ENCODE measurements at regions not wholly inside any gene's neighbourhood (a gene's known extent, or its start where the extent isn't known, plus 50 kb on each side); places are given as distances from the start of the nearest gene placed in this dataset.
"Not testable (repeated sequence)": the region's sequence is repeated elsewhere in the genome, so short reads cannot be mapped to it uniquely, and the experiment has no call there.

GRCh38 chr2:4915357-4915756 is 776.8 kb upstream of the SOX11 start:
- no peak for DNase-seq (ENCODE audit: low read depth in 2 of 2)

- no peak for DNase-seq (ENCODE audit: low read depth in 2 of 2)
Measured at GRCh38 chr2:4916094-4916493, 776.1 kb upstream of the SOX11 start.

GRCh38 chr2:4930704-4931103 is 761.5 kb upstream of the SOX11 start:
- DNase-seq (ENCODE audit: low read depth in 2 of 2): no peak

- DNase-seq (ENCODE audit: low read depth in 2 of 2): no peak
Measured at GRCh38 chr2:4931721-4932365, 760.3 kb upstream of the SOX11 start.

GRCh38 chr2:4935291-4935690 is 756.9 kb upstream of the SOX11 start:
- not testable (repeated sequence) for DNase-seq (ENCODE audit: low read depth in 2 of 2)

- no peak for DNase-seq (ENCODE audit: low read depth in 2 of 2)
Measured at GRCh38 chr2:4937550-4937949, 754.6 kb upstream of the SOX11 start.

GRCh38 chr2:4938206-4938605 is 754.0 kb upstream of the SOX11 start:
- no peak for DNase-seq (ENCODE audit: low read depth in 2 of 2)

GRCh38 chr2:4942441-4942840 is 749.7 kb upstream of the SOX11 start:
- DNase-seq (ENCODE audit: low read depth in 2 of 2): no peak

- DNase-seq (ENCODE audit: low read depth in 2 of 2): no peak
Measured at GRCh38 chr2:4947911-4948310, 744.3 kb upstream of the SOX11 start.

- no peak for DNase-seq (ENCODE audit: low read depth in 2 of 2)
Measured at GRCh38 chr2:4951368-4951767, 740.8 kb upstream of the SOX11 start.

GRCh38 chr2:4959219-4959618 is 733.0 kb upstream of the SOX11 start:
- DNase-seq (ENCODE audit: low read depth in 2 of 2): no peak

- no peak for DNase-seq (ENCODE audit: low read depth in 2 of 2)
Measured at GRCh38 chr2:4962419-4962818, 729.8 kb upstream of the SOX11 start.

GRCh38 chr2:4963106-4963505 is 729.1 kb upstream of the SOX11 start:
- DNase-seq (ENCODE audit: low read depth in 2 of 2): no peak

GRCh38 chr2:4964001-4964540 is 728.1 kb upstream of the SOX11 start:
- DNase-seq (ENCODE audit: low read depth in 2 of 2): no peak

- DNase-seq (ENCODE audit: low read depth in 2 of 2): no peak
Measured at GRCh38 chr2:4964579-4964978, 727.6 kb upstream of the SOX11 start.

- DNase-seq (ENCODE audit: low read depth in 2 of 2): no peak
Measured at GRCh38 chr2:4965556-4966320, 726.4 kb upstream of the SOX11 start.

GRCh38 chr2:4967206-4967605 is 725.0 kb upstream of the SOX11 start:
- no peak for DNase-seq (ENCODE audit: low read depth in 2 of 2)

- no peak for DNase-seq (ENCODE audit: low read depth in 2 of 2)
Measured at GRCh38 chr2:4972472-4972871, 719.7 kb upstream of the SOX11 start.

- DNase-seq (ENCODE audit: low read depth in 2 of 2): no peak
Measured at GRCh38 chr2:4973354-4973753, 718.8 kb upstream of the SOX11 start.

GRCh38 chr2:4973973-4974372 is 718.2 kb upstream of the SOX11 start:
- no peak for DNase-seq (ENCODE audit: low read depth in 2 of 2)

GRCh38 chr2:4976407-4976806 is 715.8 kb upstream of the SOX11 start:
- no peak for DNase-seq (ENCODE audit: low read depth in 2 of 2)

- DNase-seq (ENCODE audit: low read depth in 2 of 2): no peak
Measured at GRCh38 chr2:4979111-4979510, 713.1 kb upstream of the SOX11 start.

GRCh38 chr2:4980995-4981394 is 711.2 kb upstream of the SOX11 start:
- DNase-seq (ENCODE audit: low read depth in 2 of 2): no peak
